KMS-11 (cell line): ENCODE measurements at regions not wholly inside any gene's neighbourhood (a gene's known extent, or its start where the extent isn't known, plus 50 kb on each side); places are given as distances from the start of the nearest gene placed in this dataset.

ENCODE experiments used
- H2AFZ ChIP-seq: fragments of 200-600 bp; sonication (generic); 2 replicates; pipeline ENCODE4 v1.6.1; 2016; ENCODE audit warnings: antibody characterized with exemption, mixed run types, low read depth
- H3K27ac ChIP-seq: fragments of 200-600 bp; sonication (generic); 2 replicates; pipeline ENCODE4 v1.6.1; 2016; ENCODE audit warnings: mild to moderate bottlenecking, mixed run types
- H3K27me3 ChIP-seq: fragments of 200-600 bp; sonication (generic); 2 replicates; pipeline ENCODE4 v1.6.1; 2017; ENCODE audit warnings: mild to moderate bottlenecking, low read depth, mixed run types, moderate library complexity; ENCODE audit not compliant: insufficient read depth
- H3K36me3 ChIP-seq: fragments of 200-600 bp; sonication (generic); 2 replicates; pipeline ENCODE4 v1.6.1; 2017; ENCODE audit warnings: mild to moderate bottlenecking, mixed run types; ENCODE audit not compliant: insufficient read depth
- H3K4me1 ChIP-seq: fragments of 200-600 bp; sonication (generic); 2 replicates; pipeline ENCODE4 v1.6.1; 2016; ENCODE audit warnings: mild to moderate bottlenecking, low read depth, mixed run types; ENCODE audit not compliant: poor library complexity, severe bottlenecking
- H3K4me2 ChIP-seq: fragments of 200-600 bp; sonication (generic); 2 replicates; pipeline ENCODE4 v1.7.0; 2016; ENCODE audit warnings: mild to moderate bottlenecking, mixed run types
- H3K4me3 ChIP-seq: fragments of 200-600 bp; sonication (generic); IDR thresholded peaks from 2 replicates; pipeline ENCODE4 v1.6.1; 2017; ENCODE audit warnings: low read depth, low read length, mixed read lengths; ENCODE audit not compliant: insufficient read depth
- H3K79me2 ChIP-seq: fragments of 200-600 bp; sonication (generic); 2 replicates; pipeline ENCODE4 v1.6.1; 2016; ENCODE audit warnings: low read depth, mixed run types; ENCODE audit not compliant: insufficient read depth
- H3K9ac ChIP-seq: fragments of 200-600 bp; sonication (generic); 2 replicates; pipeline ENCODE4 v1.6.1; 2016; ENCODE audit warnings: mild to moderate bottlenecking, mixed run types
- H4K20me1 ChIP-seq: fragments of 200-600 bp; sonication (generic); 2 replicates; pipeline ENCODE4 v1.6.1; 2016; ENCODE audit warnings: mild to moderate bottlenecking, mixed run types; ENCODE audit not compliant: insufficient read depth
- TF ChIP-seq, protein P1 (sequence below): fragments of 200-600 bp; sonication (generic); conservative IDR thresholded peaks from 2 replicates; pipeline ENCODE4 v1.6.1; 2017; ENCODE audit warnings: low read depth, mild to moderate bottlenecking, antibody characterized with exemption, low read length, moderate library complexity, mixed read lengths

DNA sequence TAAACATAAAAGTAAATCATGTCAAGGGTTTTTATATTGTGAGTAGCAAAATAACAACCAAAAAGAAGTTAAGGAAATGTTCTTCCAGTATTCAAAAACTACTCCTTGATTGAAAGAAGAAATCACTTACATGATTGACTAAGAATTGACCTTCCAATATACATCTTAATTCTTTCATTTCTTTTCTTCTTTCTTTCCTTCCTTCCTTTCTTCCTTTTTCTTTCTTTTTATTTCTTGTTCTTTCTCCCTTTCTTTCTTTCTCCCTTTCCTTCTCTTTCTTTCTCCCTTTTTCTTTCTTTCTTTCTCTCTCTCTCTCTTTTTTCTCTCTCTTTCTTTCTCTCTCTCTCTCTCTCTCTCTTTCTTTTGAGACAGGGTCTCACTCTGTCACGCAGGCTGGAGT lies 60.7 kb upstream of the SOX9 start:
- H4K20me1 ChIP-seq, result no peaks in the 10 kb centered on the region
- H3K79me2 ChIP-seq, result no peaks in the 10 kb centered on the region
- no peaks in the 10 kb centered on the region for H3K27me3 ChIP-seq
- H3K4me2 ChIP-seq, result no peak overlapping the region
- no peak overlapping the region for H3K4me3 ChIP-seq
- no peak overlapping the region for H2AFZ ChIP-seq
- TF ChIP-seq, protein P1, sequence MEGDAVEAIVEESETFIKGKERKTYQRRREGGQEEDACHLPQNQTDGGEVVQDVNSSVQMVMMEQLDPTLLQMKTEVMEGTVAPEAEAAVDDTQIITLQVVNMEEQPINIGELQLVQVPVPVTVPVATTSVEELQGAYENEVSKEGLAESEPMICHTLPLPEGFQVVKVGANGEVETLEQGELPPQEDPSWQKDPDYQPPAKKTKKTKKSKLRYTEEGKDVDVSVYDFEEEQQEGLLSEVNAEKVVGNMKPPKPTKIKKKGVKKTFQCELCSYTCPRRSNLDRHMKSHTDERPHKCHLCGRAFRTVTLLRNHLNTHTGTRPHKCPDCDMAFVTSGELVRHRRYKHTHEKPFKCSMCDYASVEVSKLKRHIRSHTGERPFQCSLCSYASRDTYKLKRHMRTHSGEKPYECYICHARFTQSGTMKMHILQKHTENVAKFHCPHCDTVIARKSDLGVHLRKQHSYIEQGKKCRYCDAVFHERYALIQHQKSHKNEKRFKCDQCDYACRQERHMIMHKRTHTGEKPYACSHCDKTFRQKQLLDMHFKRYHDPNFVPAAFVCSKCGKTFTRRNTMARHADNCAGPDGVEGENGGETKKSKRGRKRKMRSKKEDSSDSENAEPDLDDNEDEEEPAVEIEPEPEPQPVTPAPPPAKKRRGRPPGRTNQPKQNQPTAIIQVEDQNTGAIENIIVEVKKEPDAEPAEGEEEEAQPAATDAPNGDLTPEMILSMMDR, result no peak
- H3K4me1 ChIP-seq, result no peaks in the 10 kb centered on the region
- H3K27ac ChIP-seq, result no peak overlapping the region
- no peak overlapping the region for H3K9ac ChIP-seq
- H3K36me3 ChIP-seq, result no peaks in the 10 kb centered on the region

GRCh38 chr17:72063262-72063661 lies 57.6 kb upstream of the SOX9 start:
- Histone ChIP-seq H4K20me1 (no peaks in the 10 kb centered on the region), H3K27me3 (no peaks in the 10 kb centered on the region), H3K27ac (no peak overlapping the region), H2AFZ (no peak overlapping the region), H3K36me3 (no peaks in the 10 kb centered on the region), H3K4me3 (no peak overlapping the region), H3K79me2 (no peaks in the 10 kb centered on the region), H3K9ac (no peak overlapping the region), H3K4me1 (no peaks in the 10 kb centered on the region), H3K4me2 (no peak overlapping the region)
- TF ChIP-seq, protein P1, result no peak

DNA sequence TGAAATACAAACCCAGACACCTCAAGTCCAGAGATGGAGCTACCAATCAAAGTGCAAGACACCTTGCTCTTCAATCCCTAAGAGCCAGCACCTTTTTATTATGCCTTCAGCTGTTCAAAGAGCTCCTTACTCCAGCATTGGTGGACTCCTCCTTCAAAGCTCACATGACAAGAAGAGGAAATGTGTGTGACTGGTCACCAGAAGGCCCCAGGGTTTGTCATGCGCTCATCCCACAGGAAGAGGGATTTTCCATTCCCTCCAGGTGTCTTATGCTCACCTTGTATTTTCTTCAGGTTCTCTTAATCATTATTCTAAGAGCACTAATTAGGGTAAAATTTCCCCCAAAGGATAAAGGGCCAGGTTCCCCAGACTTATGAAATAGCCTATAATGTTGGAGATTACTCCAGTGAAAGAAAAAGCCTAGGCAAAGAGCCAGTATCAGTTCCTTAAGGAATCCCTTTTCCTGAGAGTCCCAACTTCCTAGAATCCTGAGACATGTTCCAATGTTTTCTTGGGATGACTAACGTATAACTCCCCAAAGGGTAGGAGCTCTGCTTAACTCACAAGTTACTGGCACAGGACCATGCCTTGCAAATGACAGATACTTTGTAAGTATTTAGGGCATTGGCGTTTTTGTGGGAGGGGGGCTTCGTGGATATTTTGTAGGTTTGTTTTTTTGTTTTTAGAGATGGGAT lies 56.9 kb upstream of the SOX9 start:
- Histone ChIP-seq H3K4me2 (no peak overlapping the region), H3K9ac (no peak overlapping the region), H4K20me1 (no peaks in the 10 kb centered on the region), H3K36me3 (no peaks in the 10 kb centered on the region), H3K4me3 (no peak overlapping the region), H2AFZ (no peak overlapping the region), H3K4me1 (no peaks in the 10 kb centered on the region), H3K27ac (no peak overlapping the region), H3K79me2 (no peaks in the 10 kb centered on the region), H3K27me3 (no peaks in the 10 kb centered on the region)
- TF ChIP-seq, protein P1, result no peak

DNA sequence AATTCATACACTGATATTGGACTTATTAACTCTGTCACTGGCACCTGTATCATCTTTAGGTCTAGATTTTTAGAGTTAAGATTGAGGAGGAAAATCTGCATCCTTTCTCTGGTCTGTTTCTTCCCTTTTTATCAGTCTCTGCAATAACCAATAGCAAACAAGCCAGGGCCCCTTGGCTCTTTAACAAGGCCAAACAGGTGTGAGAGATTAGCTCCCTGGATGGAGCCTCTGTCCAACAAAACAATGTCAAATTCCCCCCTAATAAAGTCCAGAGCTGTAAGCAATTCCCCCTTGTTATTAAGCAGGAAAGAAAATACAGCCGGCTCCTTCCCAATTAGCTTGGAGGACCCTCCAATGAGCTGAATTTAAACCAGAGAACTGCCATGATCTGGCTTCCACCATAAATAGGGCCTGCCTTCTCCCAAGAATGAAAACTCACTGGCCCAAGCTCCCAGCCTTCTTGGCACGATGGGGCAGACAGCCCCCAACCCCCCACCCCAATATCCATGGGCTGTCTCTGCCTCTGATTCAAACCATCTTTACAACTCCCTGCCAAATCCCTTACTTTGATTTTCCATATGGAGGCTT lies 56.1 kb upstream of the SOX9 start:
- Histone ChIP-seq H3K4me1 (no peaks in the 10 kb centered on the region), H3K36me3 (no peaks in the 10 kb centered on the region), H3K79me2 (no peaks in the 10 kb centered on the region), H3K9ac (no peak overlapping the region), H3K4me2 (no peak overlapping the region), H3K4me3 (no peak overlapping the region), H4K20me1 (no peaks in the 10 kb centered on the region), H3K27me3 (no peaks in the 10 kb centered on the region), H3K27ac (no peak overlapping the region), H2AFZ (no peak overlapping the region)
- TF ChIP-seq, protein P1, result no peak
